HEK293 (cell line): ENCODE measurements at regions not wholly inside any gene's neighbourhood (a gene's known extent, or its start where the extent isn't known, plus 50 kb on each side); places are given as distances from the start of the nearest gene placed in this dataset.

ENCODE experiments used
- GLIS1 ChIP-seq: fragments of 450-650 bp; formaldehyde crosslinking; IDR thresholded peaks from 2 replicates; pipeline ENCODE4 v1.5.1; 2016; ENCODE audit warnings: missing biosample characterization, missing genetic modification characterization
- MEIS1 ChIP-seq: sonication (generic); formaldehyde crosslinking; IDR thresholded peaks from 2 replicates; pipeline ENCODE4 v1.8.1; 2022; ENCODE audit warnings: missing genetic modification reagents, mild to moderate bottlenecking, borderline replicate concordance
- YY1 ChIP-seq: fragments of 450-650 bp; formaldehyde crosslinking; IDR thresholded peaks from 2 replicates; pipeline ENCODE4 v1.5.1; 2018; ENCODE audit warnings: missing biosample characterization, missing genetic modification characterization
- ZBTB20 ChIP-seq: fragments of 450-650 bp; formaldehyde crosslinking; IDR thresholded peaks from 2 replicates; pipeline ENCODE4 v1.5.1; 2016; ENCODE audit warnings: missing biosample characterization, missing genetic modification characterization
- ZBTB21 ChIP-seq: fragments of 450-650 bp; formaldehyde crosslinking; IDR thresholded peaks from 2 replicates; pipeline ENCODE4 v1.5.1; 2017; ENCODE audit warnings: missing biosample characterization, missing genetic modification characterization
- ZNF292 ChIP-seq: fragments of 450-650 bp; formaldehyde crosslinking; IDR thresholded peaks from 2 replicates; pipeline ENCODE4 v1.5.1; 2016; ENCODE audit warnings: low read depth, missing biosample characterization, missing genetic modification characterization, borderline replicate concordance
- ZNF404 ChIP-seq: fragments of 450-650 bp; formaldehyde crosslinking; IDR thresholded peaks from 2 replicates; pipeline ENCODE4 v1.5.1; 2017; ENCODE audit warnings: missing biosample characterization, missing genetic modification characterization
- ZNF473 ChIP-seq: fragments of 450-650 bp; formaldehyde crosslinking; IDR thresholded peaks from 2 replicates; pipeline ENCODE4 v1.5.1; 2017; ENCODE audit warnings: missing biosample characterization, missing genetic modification characterization
- ZNF571 ChIP-seq: fragments of 450-650 bp; formaldehyde crosslinking; IDR thresholded peaks from 2 replicates; pipeline ENCODE4 v1.5.0; 2017; ENCODE audit warnings: missing biosample characterization, missing genetic modification characterization
- ZNF664 ChIP-seq: fragments of 450-650 bp; formaldehyde crosslinking; IDR thresholded peaks from 2 replicates; pipeline ENCODE4 v1.5.1; 2016; ENCODE audit warnings: missing biosample characterization, missing genetic modification characterization
- ZXDB ChIP-seq: fragments of 450-650 bp; formaldehyde crosslinking; IDR thresholded peaks from 2 replicates; pipeline ENCODE4 v1.5.1; 2016; ENCODE audit warnings: missing biosample characterization, missing genetic modification characterization
- TF ChIP-seq, protein P1 (sequence below): fragments of 450-650 bp; formaldehyde crosslinking; IDR thresholded peaks from 2 replicates; pipeline ENCODE4 v1.5.1; 2016; ENCODE audit warnings: missing biosample characterization, missing genetic modification characterization
- TF ChIP-seq, protein P2 (sequence below): fragments of 450-650 bp; formaldehyde crosslinking; IDR thresholded peaks from 2 replicates; pipeline ENCODE4 v1.5.1; 2016; ENCODE audit warnings: missing biosample characterization, missing genetic modification characterization

DNA sequence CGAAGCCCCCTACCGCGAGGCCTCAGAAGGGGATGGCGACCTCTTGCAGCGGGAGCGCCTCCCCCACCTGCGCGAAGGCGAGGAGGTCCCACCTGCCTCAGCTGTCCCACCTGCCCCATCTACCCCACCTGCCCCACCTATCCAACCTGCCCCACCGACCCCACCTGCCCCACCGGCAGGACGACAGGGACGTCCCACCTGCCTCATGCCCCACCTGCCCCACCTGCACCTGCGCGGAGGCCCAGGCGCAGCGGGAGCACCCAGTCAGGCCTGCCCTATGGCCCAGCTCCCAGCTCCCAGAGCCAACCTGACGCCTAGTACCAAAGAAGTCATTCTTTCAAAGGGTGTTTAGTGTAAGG, 489.1 kb upstream of the SMIM21 start:
- no peak for TF ChIP-seq ZNF404 (tag by site-specific recombination)
- TF ChIP-seq, protein P1, sequence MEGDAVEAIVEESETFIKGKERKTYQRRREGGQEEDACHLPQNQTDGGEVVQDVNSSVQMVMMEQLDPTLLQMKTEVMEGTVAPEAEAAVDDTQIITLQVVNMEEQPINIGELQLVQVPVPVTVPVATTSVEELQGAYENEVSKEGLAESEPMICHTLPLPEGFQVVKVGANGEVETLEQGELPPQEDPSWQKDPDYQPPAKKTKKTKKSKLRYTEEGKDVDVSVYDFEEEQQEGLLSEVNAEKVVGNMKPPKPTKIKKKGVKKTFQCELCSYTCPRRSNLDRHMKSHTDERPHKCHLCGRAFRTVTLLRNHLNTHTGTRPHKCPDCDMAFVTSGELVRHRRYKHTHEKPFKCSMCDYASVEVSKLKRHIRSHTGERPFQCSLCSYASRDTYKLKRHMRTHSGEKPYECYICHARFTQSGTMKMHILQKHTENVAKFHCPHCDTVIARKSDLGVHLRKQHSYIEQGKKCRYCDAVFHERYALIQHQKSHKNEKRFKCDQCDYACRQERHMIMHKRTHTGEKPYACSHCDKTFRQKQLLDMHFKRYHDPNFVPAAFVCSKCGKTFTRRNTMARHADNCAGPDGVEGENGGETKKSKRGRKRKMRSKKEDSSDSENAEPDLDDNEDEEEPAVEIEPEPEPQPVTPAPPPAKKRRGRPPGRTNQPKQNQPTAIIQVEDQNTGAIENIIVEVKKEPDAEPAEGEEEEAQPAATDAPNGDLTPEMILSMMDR (tag by site-specific recombination) = no peak
- TF ChIP-seq YY1 (tag by site-specific recombination) = no peak
- no peak for TF ChIP-seq ZNF292 (tag by site-specific recombination)
- TF ChIP-seq ZBTB21 (tag by site-specific recombination) = no peak
- no peak for TF ChIP-seq MEIS1
- no peak for TF ChIP-seq ZBTB20 (tag by site-specific recombination)
- no peak for TF ChIP-seq ZNF571
- TF ChIP-seq GLIS1 (tag by site-specific recombination) = no peak
- no peak for TF ChIP-seq ZXDB
- TF ChIP-seq, protein P2, sequence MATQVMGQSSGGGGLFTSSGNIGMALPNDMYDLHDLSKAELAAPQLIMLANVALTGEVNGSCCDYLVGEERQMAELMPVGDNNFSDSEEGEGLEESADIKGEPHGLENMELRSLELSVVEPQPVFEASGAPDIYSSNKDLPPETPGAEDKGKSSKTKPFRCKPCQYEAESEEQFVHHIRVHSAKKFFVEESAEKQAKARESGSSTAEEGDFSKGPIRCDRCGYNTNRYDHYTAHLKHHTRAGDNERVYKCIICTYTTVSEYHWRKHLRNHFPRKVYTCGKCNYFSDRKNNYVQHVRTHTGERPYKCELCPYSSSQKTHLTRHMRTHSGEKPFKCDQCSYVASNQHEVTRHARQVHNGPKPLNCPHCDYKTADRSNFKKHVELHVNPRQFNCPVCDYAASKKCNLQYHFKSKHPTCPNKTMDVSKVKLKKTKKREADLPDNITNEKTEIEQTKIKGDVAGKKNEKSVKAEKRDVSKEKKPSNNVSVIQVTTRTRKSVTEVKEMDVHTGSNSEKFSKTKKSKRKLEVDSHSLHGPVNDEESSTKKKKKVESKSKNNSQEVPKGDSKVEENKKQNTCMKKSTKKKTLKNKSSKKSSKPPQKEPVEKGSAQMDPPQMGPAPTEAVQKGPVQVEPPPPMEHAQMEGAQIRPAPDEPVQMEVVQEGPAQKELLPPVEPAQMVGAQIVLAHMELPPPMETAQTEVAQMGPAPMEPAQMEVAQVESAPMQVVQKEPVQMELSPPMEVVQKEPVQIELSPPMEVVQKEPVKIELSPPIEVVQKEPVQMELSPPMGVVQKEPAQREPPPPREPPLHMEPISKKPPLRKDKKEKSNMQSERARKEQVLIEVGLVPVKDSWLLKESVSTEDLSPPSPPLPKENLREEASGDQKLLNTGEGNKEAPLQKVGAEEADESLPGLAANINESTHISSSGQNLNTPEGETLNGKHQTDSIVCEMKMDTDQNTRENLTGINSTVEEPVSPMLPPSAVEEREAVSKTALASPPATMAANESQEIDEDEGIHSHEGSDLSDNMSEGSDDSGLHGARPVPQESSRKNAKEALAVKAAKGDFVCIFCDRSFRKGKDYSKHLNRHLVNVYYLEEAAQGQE (tag by site-specific recombination) = no peak
- no peak for TF ChIP-seq ZNF664 (tag by site-specific recombination)
- TF ChIP-seq ZNF473 (tag by site-specific recombination) = no peak
